ENCODE measurements at regions not wholly inside any gene's neighbourhood (a gene's known extent, or its start where the extent isn't known, plus 50 kb on each side); places are given as distances from the start of the nearest gene placed in this dataset.

- H3K4me2 ChIP-seq (ENCODE audit: control insufficient read depth, extremely low read depth, insufficient read depth, low read depth, low read length), result no peak overlapping the region
- H3K9me1 ChIP-seq (ENCODE audit: control insufficient read depth, extremely low read depth, insufficient read depth, low read length), result no peaks in the 10 kb centered on the region
- H4K20me1 ChIP-seq (ENCODE audit: control insufficient read depth, extremely low read depth, insufficient read depth, low read length), result no peaks in the 10 kb centered on the region
- H2AFZ ChIP-seq (ENCODE audit: control insufficient read depth, low read length), result no peak overlapping the region
- no peak overlapping the region for H3K27ac ChIP-seq (ENCODE audit: control insufficient read depth, insufficient read depth, low read length)
- dilution Hi-C loops (cut with MboI; ENCODE audit: extremely low pct_ligation_motif_present, low sequenced_read_pairs), result no loop called here
- H3K9me3 ChIP-seq (ENCODE audit: control insufficient read depth, low read depth, low read length), result no peaks in the 10 kb centered on the region
- no peaks in the 10 kb centered on the region for H3K27me3 ChIP-seq (ENCODE audit: control insufficient read depth, extremely low read depth, insufficient read depth, low read length)
- TF ChIP-seq CTCF (optimal IDR thresholded peaks at IDR 0.05 in 1 of 3, IDR thresholded peaks at IDR 0.05 in 1 of 3, conservative IDR thresholded peaks at IDR 0.05 in 1 of 3; ENCODE audit: extremely low read depth in 1 of 3, insufficient read depth in 2 of 3, low read length in 3 of 3), result no peak
- TF ChIP-seq EZH2 (IDR thresholded peaks at IDR 0.05; ENCODE audit: low read length), result no peak
- no peak overlapping the region for H3K9ac ChIP-seq (ENCODE audit: control insufficient read depth, extremely low read depth, insufficient read depth, low read length)
- no peak overlapping the region for H3K4me3 ChIP-seq (ENCODE audit: control insufficient read depth in 2 of 3, extremely low read depth in 1 of 3, insufficient read depth in 2 of 3, low read depth in 1 of 3, low read length in 3 of 3)
- DNase-seq (ENCODE audit: low read depth, low spot score) (no peak), FAIRE-seq (no peak)
- H3K79me2 ChIP-seq (ENCODE audit: control insufficient read depth, insufficient read depth, low read length), result no peaks in the 10 kb centered on the region
- no peaks in the 10 kb centered on the region for H3K4me1 ChIP-seq (ENCODE audit: control insufficient read depth, extremely low read depth, insufficient read depth, low read length)
- H3K36me3 ChIP-seq (ENCODE audit: control insufficient read depth in 2 of 2, extremely low read depth in 1 of 2, insufficient read depth in 2 of 2, low read length in 2 of 2), result no peaks in the 10 kb centered on the region
These were observed 91.3 kb downstream of the RPS29 start for GRCh38 chr14:49494836-49495235.

- TF ChIP-seq EZH2 (IDR thresholded peaks at IDR 0.05; ENCODE audit: low read length) (no peak), CTCF (optimal IDR thresholded peaks at IDR 0.05 in 1 of 3, IDR thresholded peaks at IDR 0.05 in 1 of 3, conservative IDR thresholded peaks at IDR 0.05 in 1 of 3; ENCODE audit: extremely low read depth in 1 of 3, insufficient read depth in 2 of 3, low read length in 3 of 3) (no peak)
- no peak overlapping the region for H3K27ac ChIP-seq (ENCODE audit: control insufficient read depth, insufficient read depth, low read length)
- no peak for FAIRE-seq
- H3K79me2 ChIP-seq (ENCODE audit: control insufficient read depth, insufficient read depth, low read length), result no peaks in the 10 kb centered on the region
- dilution Hi-C loops (cut with MboI; ENCODE audit: extremely low pct_ligation_motif_present, low sequenced_read_pairs), result no loop called here
- no peak overlapping the region for H3K4me3 ChIP-seq (ENCODE audit: control insufficient read depth in 2 of 3, extremely low read depth in 1 of 3, insufficient read depth in 2 of 3, low read depth in 1 of 3, low read length in 3 of 3)
- H3K36me3 ChIP-seq (ENCODE audit: control insufficient read depth in 2 of 2, extremely low read depth in 1 of 2, insufficient read depth in 2 of 2, low read length in 2 of 2), result no peaks in the 10 kb centered on the region
- no peaks in the 10 kb centered on the region for H3K27me3 ChIP-seq (ENCODE audit: control insufficient read depth, extremely low read depth, insufficient read depth, low read length)
- no peak overlapping the region for H3K4me2 ChIP-seq (ENCODE audit: control insufficient read depth, extremely low read depth, insufficient read depth, low read depth, low read length)
- H2AFZ ChIP-seq (ENCODE audit: control insufficient read depth, low read length), result no peak overlapping the region
- H4K20me1 ChIP-seq (ENCODE audit: control insufficient read depth, extremely low read depth, insufficient read depth, low read length), result no peaks in the 10 kb centered on the region
- no peaks in the 10 kb centered on the region for H3K9me3 ChIP-seq (ENCODE audit: control insufficient read depth, low read depth, low read length)
- no peak for DNase-seq (ENCODE audit: low read depth, low spot score)
- H3K9ac ChIP-seq (ENCODE audit: control insufficient read depth, extremely low read depth, insufficient read depth, low read length), result no peak overlapping the region
- no peaks in the 10 kb centered on the region for H3K4me1 ChIP-seq (ENCODE audit: control insufficient read depth, extremely low read depth, insufficient read depth, low read length)
- no peaks in the 10 kb centered on the region for H3K9me1 ChIP-seq (ENCODE audit: control insufficient read depth, extremely low read depth, insufficient read depth, low read length)
These were observed 92.6 kb downstream of the RPS29 start for GRCh38 chr14:49493557-49493956.
